Breast epithelium (tissue), 4 donors: ENCODE measurements at regions not wholly inside any gene's neighbourhood (a gene's known extent, or its start where the extent isn't known, plus 50 kb on each side); places are given as distances from the start of the nearest gene placed in this dataset.
"Not testable (repeated sequence)": the region's sequence is repeated elsewhere in the genome, so short reads cannot be mapped to it uniquely, and the experiment has no call there.

ENCODE experiments used
- DNase-seq, 2 donors: peaks; one replicate each; pipeline ENCODE4 v3.0.0-alpha.2; 2019; ENCODE audit warnings: low spot score in 2 of 2
- H3K27ac ChIP-seq, 2 donors: fragments of 200-600 bp; sonication (generic) in 1 of 2; one replicate each; pipeline ENCODE4 v1.5.1; 2016 to 2019; ENCODE audit warnings: mild to moderate bottlenecking in 1 of 2
- H3K27me3 ChIP-seq, 2 donors: fragments of 200-600 bp; sonication (generic) in 1 of 2; one replicate each; pipeline versions ENCODE4 v1.5.1 to v1.6.0; 2017 to 2019; ENCODE audit warnings: control low read depth in 1 of 2, mild to moderate bottlenecking in 1 of 2
- H3K36me3 ChIP-seq: fragments of 200-600 bp; one replicate; pipeline ENCODE4 v1.5.1; 2019
- H3K4me1 ChIP-seq, 2 donors: fragments of 200-600 bp; sonication (generic); one replicate each; pipeline ENCODE4 v1.5.1; 2016 to 2019; ENCODE audit warnings: control low read depth in 1 of 2
- H3K4me3 ChIP-seq, 3 donors: fragments of 200-600 bp; sonication (generic); 1 replicate in 2 of 3; 2 replicates in 1 of 3; pipeline ENCODE4 v1.5.1; 2016 to 2019; ENCODE audit warnings: mild to moderate bottlenecking in 3 of 3, moderate library complexity in 2 of 3
- H3K9me3 ChIP-seq, 2 donors: fragments of 200-600 bp; sonication (generic) in 1 of 2; one replicate each; pipeline ENCODE4 v1.5.1; 2016 to 2019; ENCODE audit warnings: control low read depth in 1 of 2
- POLR2A ChIP-seq: fragments of 450-650 bp; IDR thresholded peaks from one replicate; pipeline ENCODE4 v1.6.1; 2016; ENCODE audit warnings: antibody characterized with exemption, mild to moderate bottlenecking, moderate library complexity
- POLR2AphosphoS5 ChIP-seq, 3 donors: sonication (generic); formaldehyde crosslinking; IDR thresholded peaks; one replicate each; pipeline ENCODE4 v1.6.1; 2017; ENCODE audit warnings: antibody characterized with exemption in 3 of 3
- intact Hi-C: fragments of 100-400 bp; cut with DNase I; formaldehyde crosslinking; loops from one replicate; pipeline ENCODE4 v1.15.1; 2023; ENCODE audit warnings: low total_unique reads
- TF ChIP-seq, protein P1 (sequence below), 3 donors: fragments of 450-650 bp; IDR thresholded peaks; one replicate each; pipeline ENCODE4 v1.5.1; 2016 to 2017; ENCODE audit warnings: antibody characterized with exemption in 3 of 3, mild to moderate bottlenecking in 3 of 3, moderate library complexity in 3 of 3

DNA sequence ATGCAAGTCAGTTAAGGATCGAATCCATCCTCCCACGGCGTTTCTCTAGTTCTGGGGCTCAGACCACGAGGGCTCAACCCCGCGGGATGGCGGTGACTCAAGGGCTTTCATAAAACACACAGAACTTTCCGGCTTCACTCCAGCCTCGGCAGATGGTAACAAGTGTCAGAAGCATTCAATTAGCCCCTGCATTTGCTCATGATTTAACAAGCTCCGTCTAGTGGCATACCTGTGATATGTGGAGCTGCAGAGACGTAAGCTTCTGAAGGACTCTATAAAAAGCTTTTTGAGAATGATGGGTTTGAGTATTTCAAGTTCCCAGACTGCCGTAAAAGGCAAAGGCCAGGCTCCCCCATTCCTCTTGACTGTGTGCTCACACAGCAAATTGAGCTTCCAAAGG is 91.3 kb upstream of the SEC14L1 start:
- Histone ChIP-seq H3K4me3 (no peak overlapping the region), H3K9me3 (no peaks in the 10 kb centered on the region)

DNA sequence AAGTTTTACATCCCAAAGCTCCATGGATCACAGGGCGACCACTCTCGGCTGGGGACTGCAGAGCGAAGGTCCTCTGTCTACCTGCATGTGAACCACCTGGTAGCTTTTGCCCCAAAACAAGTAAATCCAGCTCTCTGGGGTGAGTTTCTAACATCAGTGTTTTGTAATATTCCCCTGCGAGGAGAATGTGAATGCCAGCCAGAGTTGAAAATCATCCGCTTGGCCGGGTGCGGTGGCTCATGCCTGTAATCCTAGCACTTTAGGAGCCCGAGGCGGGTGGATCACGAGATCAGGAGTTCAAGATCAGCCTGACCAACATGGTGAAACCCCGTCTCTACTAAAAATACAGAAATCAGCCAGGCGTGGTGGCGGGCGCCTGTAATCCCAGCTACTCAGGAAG is 89.9 kb upstream of the SEC14L1 start:
- peaks cover 0 to 29% of the 10 kb centered on the region in 2 donors for H3K27me3 ChIP-seq

More for the DNA sequence above, 91.3 kb upstream of the SEC14L1 start:
- H3K4me1 ChIP-seq, result no peaks in the 10 kb centered on the region
- DNase-seq, result no peak
- H3K27ac ChIP-seq, result no peak overlapping the region
- intact Hi-C loops, result no loop called here
- H3K27me3 ChIP-seq, result peaks cover 0 to 22% of the 10 kb centered on the region in 2 donors
- no peak for TF ChIP-seq POLR2AphosphoS5 (IDR thresholded peaks at IDR 0.05)
- TF ChIP-seq, protein P1, sequence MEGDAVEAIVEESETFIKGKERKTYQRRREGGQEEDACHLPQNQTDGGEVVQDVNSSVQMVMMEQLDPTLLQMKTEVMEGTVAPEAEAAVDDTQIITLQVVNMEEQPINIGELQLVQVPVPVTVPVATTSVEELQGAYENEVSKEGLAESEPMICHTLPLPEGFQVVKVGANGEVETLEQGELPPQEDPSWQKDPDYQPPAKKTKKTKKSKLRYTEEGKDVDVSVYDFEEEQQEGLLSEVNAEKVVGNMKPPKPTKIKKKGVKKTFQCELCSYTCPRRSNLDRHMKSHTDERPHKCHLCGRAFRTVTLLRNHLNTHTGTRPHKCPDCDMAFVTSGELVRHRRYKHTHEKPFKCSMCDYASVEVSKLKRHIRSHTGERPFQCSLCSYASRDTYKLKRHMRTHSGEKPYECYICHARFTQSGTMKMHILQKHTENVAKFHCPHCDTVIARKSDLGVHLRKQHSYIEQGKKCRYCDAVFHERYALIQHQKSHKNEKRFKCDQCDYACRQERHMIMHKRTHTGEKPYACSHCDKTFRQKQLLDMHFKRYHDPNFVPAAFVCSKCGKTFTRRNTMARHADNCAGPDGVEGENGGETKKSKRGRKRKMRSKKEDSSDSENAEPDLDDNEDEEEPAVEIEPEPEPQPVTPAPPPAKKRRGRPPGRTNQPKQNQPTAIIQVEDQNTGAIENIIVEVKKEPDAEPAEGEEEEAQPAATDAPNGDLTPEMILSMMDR (IDR thresholded peaks at IDR 0.05), result no peak
- TF ChIP-seq POLR2A, result no peak
- H3K36me3 ChIP-seq, result no peaks in the 10 kb centered on the region

DNA sequence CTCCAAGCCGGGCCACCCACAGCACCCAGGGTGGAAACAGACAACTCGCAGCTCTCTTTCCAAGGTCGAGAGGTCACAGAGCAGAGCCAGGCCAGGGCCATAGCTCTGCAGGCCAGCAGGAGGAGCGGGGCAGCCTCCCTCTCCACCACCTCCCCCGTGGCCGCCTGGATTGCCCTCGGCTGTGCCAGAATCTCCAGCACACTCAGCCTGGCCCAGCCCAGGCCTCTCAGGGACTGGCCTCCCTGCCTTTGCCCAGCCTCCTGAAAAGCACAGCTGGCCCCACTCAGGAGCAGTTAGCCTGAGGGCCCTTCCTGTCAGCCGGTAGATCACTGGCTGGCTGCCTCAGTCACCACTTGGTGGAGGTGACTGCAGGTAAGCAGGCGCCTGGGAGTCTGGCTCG is 85.8 kb upstream of the SEC14L1 start:
- Histone ChIP-seq H3K36me3 (no peaks in the 10 kb centered on the region), H3K4me3 (no peak overlapping the region), H3K27ac (no peak overlapping the region), H3K4me1 (no peaks in the 10 kb centered on the region), H3K27me3 (peaks cover 0 to 44% of the 10 kb centered on the region in 2 donors), H3K9me3 (no peaks in the 10 kb centered on the region)
- TF ChIP-seq POLR2A (no peak), POLR2AphosphoS5 (IDR thresholded peaks at IDR 0.05) (no peak)
- TF ChIP-seq, protein P1 (IDR thresholded peaks at IDR 0.05), result no peak
- no peak for DNase-seq
- intact Hi-C loops, result loop anchor here (10.0 kb wide), 1 partner anchor 190 kb away; the partner anchor contains the start of gene MGAT5B

More for the DNA sequence above, 89.9 kb upstream of the SEC14L1 start:
- not testable (repeated sequence) for H3K4me1 ChIP-seq, H3K27ac ChIP-seq, H3K4me3 ChIP-seq, H3K36me3 ChIP-seq, H3K9me3 ChIP-seq, DNase-seq
- intact Hi-C loops, result loop anchor here (10.0 kb wide), 1 partner anchor 186 kb away; the partner anchor contains the start of gene MGAT5B

DNA sequence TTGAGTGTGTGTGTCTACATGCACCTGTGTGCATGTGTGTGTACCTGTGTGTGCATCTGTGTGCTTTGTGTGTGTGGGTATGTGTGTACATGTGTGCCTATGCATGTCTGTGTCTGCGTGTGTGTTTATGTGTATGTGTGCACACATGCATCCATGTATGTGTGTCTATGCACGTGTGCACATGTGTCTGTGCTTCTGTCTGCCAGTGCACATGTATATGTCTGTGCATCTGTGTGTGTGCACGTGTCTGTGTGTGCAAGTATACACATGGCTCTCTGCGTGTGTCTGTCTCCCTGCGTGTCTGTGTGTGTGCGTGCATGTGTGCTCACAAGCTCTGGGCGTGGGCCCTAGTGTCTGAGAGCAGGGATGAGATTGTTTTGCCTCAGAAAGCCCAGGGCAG is 85.3 kb upstream of the SEC14L1 start:
- Histone ChIP-seq H3K4me3 (no peak overlapping the region), H3K36me3 (no peaks in the 10 kb centered on the region), H3K4me1 (no peaks in the 10 kb centered on the region), H3K9me3 (no peaks in the 10 kb centered on the region), H3K27me3 (peaks cover 0 to 43% of the 10 kb centered on the region in 2 donors), H3K27ac (no peak overlapping the region)
- intact Hi-C loops, result loop anchor here (10.0 kb wide), 1 partner anchor 191 kb away; the partner anchor contains the start of gene MGAT5B
- TF ChIP-seq, protein P1 (IDR thresholded peaks at IDR 0.05), result no peak
- no peak for TF ChIP-seq POLR2AphosphoS5 (IDR thresholded peaks at IDR 0.05)
- no peak for TF ChIP-seq POLR2A
- no peak for DNase-seq

DNA sequence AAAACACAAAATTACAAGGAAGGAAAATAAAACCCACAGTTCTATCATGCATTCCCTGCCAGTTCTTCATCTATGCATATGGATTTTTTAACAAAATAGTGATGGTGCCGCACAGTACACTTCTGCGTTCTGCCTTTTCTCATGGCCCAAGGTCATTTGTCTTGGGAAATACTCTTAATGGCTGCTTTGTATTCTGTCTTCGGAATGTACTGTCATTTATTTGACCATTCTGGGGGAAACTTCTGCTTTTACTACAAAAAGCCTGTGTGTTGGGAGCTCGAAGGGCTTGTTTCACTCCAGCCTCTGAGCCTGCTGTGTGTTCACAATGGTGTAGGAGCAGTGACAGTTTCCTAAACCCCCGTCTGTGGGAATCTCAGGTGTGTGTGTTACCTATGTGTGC is 82.8 kb upstream of the SEC14L1 start:
- Histone ChIP-seq H3K4me3 (no peak overlapping the region), H3K9me3 (no peaks in the 10 kb centered on the region), H3K36me3 (no peaks in the 10 kb centered on the region), H3K27ac (no peak overlapping the region), H3K27me3 (peaks cover 0 to 38% of the 10 kb centered on the region in 2 donors), H3K4me1 (no peaks in the 10 kb centered on the region)
- intact Hi-C loops, result loop anchor here (10.0 kb wide), 1 partner anchor 193 kb away; the partner anchor contains the start of gene MGAT5B
- no peak for DNase-seq
- TF ChIP-seq POLR2A (no peak), POLR2AphosphoS5 (IDR thresholded peaks at IDR 0.05) (no peak)
- TF ChIP-seq, protein P1 (IDR thresholded peaks at IDR 0.05), result no peak

DNA sequence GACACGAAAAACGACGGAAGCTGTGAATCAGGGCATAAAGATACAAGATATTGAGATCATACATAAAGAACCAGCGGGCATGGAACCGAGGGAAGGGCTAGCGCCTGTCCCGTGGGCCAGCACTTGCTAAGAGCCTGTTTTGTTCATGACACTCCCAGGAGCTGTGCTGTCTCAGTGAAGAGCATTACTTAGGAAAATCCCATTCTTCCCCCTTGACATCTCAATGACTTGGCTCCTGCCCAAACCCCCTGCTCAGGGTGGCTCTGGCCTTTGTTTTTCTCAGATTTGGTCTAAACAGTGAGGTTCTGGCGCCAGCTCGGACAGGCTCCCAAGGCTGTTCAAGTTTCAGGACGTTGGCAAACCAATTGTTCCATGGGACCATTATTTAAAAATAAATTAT is 79.1 kb upstream of the SEC14L1 start:
- intact Hi-C loops, result no loop called here
- Histone ChIP-seq H3K9me3 (no peaks in the 10 kb centered on the region), H3K36me3 (no peaks in the 10 kb centered on the region), H3K27me3 (peaks cover 0 to 16% of the 10 kb centered on the region in 2 donors), H3K4me3 (no peak overlapping the region), H3K27ac (no peak overlapping the region), H3K4me1 (no peaks in the 10 kb centered on the region)
- DNase-seq, result no peak
- TF ChIP-seq, protein P1 (IDR thresholded peaks at IDR 0.05), result no peak
- TF ChIP-seq POLR2AphosphoS5 (IDR thresholded peaks at IDR 0.05), result no peak
- TF ChIP-seq POLR2A, result no peak
